ENCODE measurements at regions not wholly inside any gene's neighbourhood (a gene's known extent, or its start where the extent isn't known, plus 50 kb on each side); places are given as distances from the start of the nearest gene placed in this dataset.

DNA sequence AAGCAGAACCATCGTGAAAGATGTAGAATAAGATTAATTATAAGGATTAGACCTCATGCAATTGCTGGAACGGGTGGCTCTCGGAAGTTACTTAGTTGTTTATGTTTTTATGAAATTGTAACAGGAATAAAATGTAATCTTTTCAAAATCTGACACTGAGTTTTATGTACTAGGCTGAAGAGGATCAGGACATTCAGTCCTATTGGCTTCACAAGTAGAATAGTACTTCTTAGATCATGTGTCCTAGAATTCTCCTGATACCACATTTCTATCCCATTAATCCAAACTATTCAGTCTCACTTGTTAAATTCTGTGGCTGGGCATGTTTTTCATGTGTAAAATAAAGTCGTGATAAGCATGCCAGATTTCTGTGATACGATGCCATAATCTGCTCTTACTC is 423.5 kb upstream of the OR4E1 start (continued):
- TF ChIP-seq ZBTB11 (CRISPR knock-in tag; IDR thresholded peaks at IDR 0.05) (no peak), SMARCA5 (IDR thresholded peaks at IDR 0.05) (no peak)

DNA sequence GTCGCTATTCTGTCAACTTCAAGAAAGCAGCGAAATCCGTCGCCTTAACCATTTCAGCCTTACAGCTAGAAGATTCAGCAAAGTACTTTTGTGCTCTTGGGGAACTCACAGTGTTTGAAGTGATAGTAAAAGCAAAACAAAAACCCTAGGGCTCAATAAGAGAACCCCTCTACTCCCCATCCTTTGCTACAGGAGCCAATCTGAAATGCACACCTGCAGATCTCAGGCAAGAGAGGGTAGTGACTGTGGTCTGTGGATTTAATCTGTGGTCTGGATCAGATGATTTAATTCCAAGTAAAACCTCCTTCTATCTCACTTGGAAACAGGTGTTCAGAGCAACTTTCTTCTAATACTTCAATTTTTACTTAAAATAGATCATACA is 422.9 kb upstream of the OR4E1 start:
- BruUV-seq (replicated peaks) = no TSS peak
- SMC1A ChIA-PET (ENCODE audit: uncharacterized antibody, unreplicated experiment) = no interaction called here
- H3K4me1 ChIP-seq (ENCODE audit: control insufficient read depth, insufficient read depth, low read length) = no peaks in the 10 kb centered on the region
- RAD21 ChIA-PET (ENCODE audit: unreplicated experiment) = no interaction called here
- H3K79me2 ChIP-seq (ENCODE audit: control insufficient read depth, insufficient read depth, low read length) = no peaks in the 10 kb centered on the region
- CTCF ChIA-PET = interaction anchor here (0.7 to 6.6 kb wide), 3 partner anchors 10 to 125 kb away, joined by 3 to 32 read pairs (median 8); no protein-coding TSS in a partner anchor
- H3K9me3 ChIP-seq (replicated peaks; ENCODE audit: control insufficient read depth, insufficient read depth, low read length) = no peaks in the 10 kb centered on the region
- H3K27ac ChIP-seq (ENCODE audit: control insufficient read depth, insufficient read depth) = no peak overlapping the region
- in situ Hi-C loops (cut with MboI) = no loop called here
- no peak overlapping the region for H3K4me3 ChIP-seq
- ATAC-seq (no peak), DNase-seq (ENCODE audit: low read depth, low spot score) (no peak), FAIRE-seq (no peak)
- no peaks in the 10 kb centered on the region for H3K36me3 ChIP-seq (ENCODE audit: control insufficient read depth in 2 of 2, insufficient read depth in 2 of 2, low read length in 1 of 2)
- 0% methylated on average over 4 of the region's 4 CpGs for WGBS (ENCODE audit: insufficient coverage, insufficient replicate concordance, low lambda C conversion rate, missing lambda C conversion rate)
- no peaks in the 10 kb centered on the region for H3K27me3 ChIP-seq (replicated peaks in 1 of 2; ENCODE audit: control insufficient read depth in 2 of 2, insufficient read depth in 2 of 2, low read length in 1 of 2)
- no peak overlapping the region for H3K4me2 ChIP-seq (ENCODE audit: control insufficient read depth, insufficient read depth)
- POLR2A ChIA-PET = no interaction called here
- H2AFZ ChIP-seq (ENCODE audit: control insufficient read depth, low read depth, low read length) = no peak overlapping the region
- intact Hi-C loops (cut with micrococcal nuclease; ENCODE audit: unreplicated experiment) = no loop called here
- no peaks in the 10 kb centered on the region for H4K20me1 ChIP-seq (ENCODE audit: control insufficient read depth, insufficient read depth)
- no peak overlapping the region for H3K9ac ChIP-seq (ENCODE audit: control insufficient read depth, insufficient read depth, low read length)
- TF ChIP-seq SUPT20H (IDR thresholded peaks at IDR 0.05; ENCODE audit: borderline replicate concordance, control insufficient read depth, low read depth, low read length) (no peak), CHD2 (IDR thresholded peaks at IDR 0.05; ENCODE audit: borderline replicate concordance, low read depth, low read length) (no peak), NRF1 (conservative IDR thresholded peaks at IDR 0.05; ENCODE audit: low read depth, low read length) (no peak), KLF5 (IDR thresholded peaks at IDR 0.05; ENCODE audit: partially characterized antibody) (no peak), MAX (IDR thresholded peaks at IDR 0.05; ENCODE audit: low read depth, low read length) (no peak), ZZZ3 (IDR thresholded peaks at IDR 0.05; ENCODE audit: control insufficient read depth, insufficient read length, low read depth) (no peak), RCOR1 (conservative IDR thresholded peaks at IDR 0.05; ENCODE audit: low read depth, low read length) (no peak), ZBED1 (IDR thresholded peaks at IDR 0.05; ENCODE audit: borderline replicate concordance) (no peak), CBX5 (IDR thresholded peaks at IDR 0.05; ENCODE audit: low read depth) (no peak), ESRRA (IDR thresholded peaks at IDR 0.05; ENCODE audit: low read length) (no peak)
- TF ChIP-seq, protein P1, sequence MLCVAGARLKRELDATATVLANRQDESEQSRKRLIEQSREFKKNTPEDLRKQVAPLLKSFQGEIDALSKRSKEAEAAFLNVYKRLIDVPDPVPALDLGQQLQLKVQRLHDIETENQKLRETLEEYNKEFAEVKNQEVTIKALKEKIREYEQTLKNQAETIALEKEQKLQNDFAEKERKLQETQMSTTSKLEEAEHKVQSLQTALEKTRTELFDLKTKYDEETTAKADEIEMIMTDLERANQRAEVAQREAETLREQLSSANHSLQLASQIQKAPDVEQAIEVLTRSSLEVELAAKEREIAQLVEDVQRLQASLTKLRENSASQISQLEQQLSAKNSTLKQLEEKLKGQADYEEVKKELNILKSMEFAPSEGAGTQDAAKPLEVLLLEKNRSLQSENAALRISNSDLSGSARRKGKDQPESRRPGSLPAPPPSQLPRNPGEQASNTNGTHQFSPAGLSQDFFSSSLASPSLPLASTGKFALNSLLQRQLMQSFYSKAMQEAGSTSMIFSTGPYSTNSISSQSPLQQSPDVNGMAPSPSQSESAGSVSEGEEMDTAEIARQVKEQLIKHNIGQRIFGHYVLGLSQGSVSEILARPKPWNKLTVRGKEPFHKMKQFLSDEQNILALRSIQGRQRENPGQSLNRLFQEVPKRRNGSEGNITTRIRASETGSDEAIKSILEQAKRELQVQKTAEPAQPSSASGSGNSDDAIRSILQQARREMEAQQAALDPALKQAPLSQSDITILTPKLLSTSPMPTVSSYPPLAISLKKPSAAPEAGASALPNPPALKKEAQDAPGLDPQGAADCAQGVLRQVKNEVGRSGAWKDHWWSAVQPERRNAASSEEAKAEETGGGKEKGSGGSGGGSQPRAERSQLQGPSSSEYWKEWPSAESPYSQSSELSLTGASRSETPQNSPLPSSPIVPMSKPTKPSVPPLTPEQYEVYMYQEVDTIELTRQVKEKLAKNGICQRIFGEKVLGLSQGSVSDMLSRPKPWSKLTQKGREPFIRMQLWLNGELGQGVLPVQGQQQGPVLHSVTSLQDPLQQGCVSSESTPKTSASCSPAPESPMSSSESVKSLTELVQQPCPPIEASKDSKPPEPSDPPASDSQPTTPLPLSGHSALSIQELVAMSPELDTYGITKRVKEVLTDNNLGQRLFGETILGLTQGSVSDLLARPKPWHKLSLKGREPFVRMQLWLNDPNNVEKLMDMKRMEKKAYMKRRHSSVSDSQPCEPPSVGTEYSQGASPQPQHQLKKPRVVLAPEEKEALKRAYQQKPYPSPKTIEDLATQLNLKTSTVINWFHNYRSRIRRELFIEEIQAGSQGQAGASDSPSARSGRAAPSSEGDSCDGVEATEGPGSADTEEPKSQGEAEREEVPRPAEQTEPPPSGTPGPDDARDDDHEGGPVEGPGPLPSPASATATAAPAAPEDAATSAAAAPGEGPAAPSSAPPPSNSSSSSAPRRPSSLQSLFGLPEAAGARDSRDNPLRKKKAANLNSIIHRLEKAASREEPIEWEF (IDR thresholded peaks at IDR 0.05; ENCODE audit: insufficient replicate concordance, low read depth, low read length) = no peak
- TF ChIP-seq, protein P2, sequence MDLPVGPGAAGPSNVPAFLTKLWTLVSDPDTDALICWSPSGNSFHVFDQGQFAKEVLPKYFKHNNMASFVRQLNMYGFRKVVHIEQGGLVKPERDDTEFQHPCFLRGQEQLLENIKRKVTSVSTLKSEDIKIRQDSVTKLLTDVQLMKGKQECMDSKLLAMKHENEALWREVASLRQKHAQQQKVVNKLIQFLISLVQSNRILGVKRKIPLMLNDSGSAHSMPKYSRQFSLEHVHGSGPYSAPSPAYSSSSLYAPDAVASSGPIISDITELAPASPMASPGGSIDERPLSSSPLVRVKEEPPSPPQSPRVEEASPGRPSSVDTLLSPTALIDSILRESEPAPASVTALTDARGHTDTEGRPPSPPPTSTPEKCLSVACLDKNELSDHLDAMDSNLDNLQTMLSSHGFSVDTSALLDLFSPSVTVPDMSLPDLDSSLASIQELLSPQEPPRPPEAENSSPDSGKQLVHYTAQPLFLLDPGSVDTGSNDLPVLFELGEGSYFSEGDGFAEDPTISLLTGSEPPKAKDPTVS (IDR thresholded peaks at IDR 0.05; ENCODE audit: low read depth, low read length) = no peak
